ENCODE measurements at regions not wholly inside any gene's neighbourhood (a gene's known extent, or its start where the extent isn't known, plus 50 kb on each side); places are given as distances from the start of the nearest gene placed in this dataset.

GRCh38 chr7:124192885-124193284 is 160.0 kb upstream of the TMEM229A start:
- TF ChIP-seq POLR2A (IDR thresholded peaks at IDR 0.05; ENCODE audit: low read depth, low read length): no peak
- TF ChIP-seq TAF1 (IDR thresholded peaks at IDR 0.05; ENCODE audit: low read depth, low read length): no peak
- TF ChIP-seq POLR2AphosphoS5 (IDR thresholded peaks at IDR 0.05; ENCODE audit: low read depth, low read length): no peak
- no peak for TF ChIP-seq PAX5 (IDR thresholded peaks at IDR 0.05; ENCODE audit: insufficient read depth, low read length, severe bottlenecking)
